Activated CD8-positive, alpha-beta memory T cell treated with anti-CD3 and anti-CD28 coated beads for 36 hours (primary cell): ENCODE measurements at regions not wholly inside any gene's neighbourhood (a gene's known extent, or its start where the extent isn't known, plus 50 kb on each side); places are given as distances from the start of the nearest gene placed in this dataset.
"Not testable (repeated sequence)": the region's sequence is repeated elsewhere in the genome, so short reads cannot be mapped to it uniquely, and the experiment has no call there.

ENCODE experiments used
- CTCF ChIA-PET: fragments of 350-600 bp; sonication (Branson Sonifier 250); formaldehyde crosslinking; loops from one replicate; lab custom pipeline; 2021; ENCODE audit warnings: antibody characterized with exemption; lab: Charles Lee
- POLR2A ChIA-PET: fragments of 350-600 bp; sonication (Branson Sonifier 250); formaldehyde crosslinking; loops from one replicate; lab custom pipeline; 2021; ENCODE audit warnings: antibody characterized with exemption; lab: Charles Lee

DNA sequence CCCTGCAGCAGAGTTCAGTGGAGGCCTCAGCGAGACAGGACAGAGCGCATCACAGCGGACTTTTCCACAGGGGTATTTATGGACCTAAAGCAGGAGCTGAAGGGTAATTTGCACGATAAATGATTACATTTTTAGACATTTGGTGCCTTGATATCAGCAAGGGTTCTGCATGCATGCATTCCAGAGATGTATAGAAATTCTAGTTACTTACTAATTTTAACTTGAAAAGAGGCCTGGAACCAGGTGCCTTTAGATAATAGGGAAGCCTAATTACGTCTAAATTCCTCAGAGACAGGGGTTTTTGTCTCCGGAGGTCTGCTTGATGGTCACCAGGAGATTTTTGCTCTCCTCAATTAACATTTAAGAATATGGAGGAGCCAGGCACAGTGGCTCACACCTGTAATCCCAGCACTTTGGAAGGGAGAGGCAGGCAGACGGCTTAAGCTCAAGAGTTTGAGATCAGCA, 79.8 kb upstream of the MFGE8 start:
- POLR2A ChIA-PET, result no interaction called here
- CTCF ChIA-PET, result no interaction called here

DNA sequence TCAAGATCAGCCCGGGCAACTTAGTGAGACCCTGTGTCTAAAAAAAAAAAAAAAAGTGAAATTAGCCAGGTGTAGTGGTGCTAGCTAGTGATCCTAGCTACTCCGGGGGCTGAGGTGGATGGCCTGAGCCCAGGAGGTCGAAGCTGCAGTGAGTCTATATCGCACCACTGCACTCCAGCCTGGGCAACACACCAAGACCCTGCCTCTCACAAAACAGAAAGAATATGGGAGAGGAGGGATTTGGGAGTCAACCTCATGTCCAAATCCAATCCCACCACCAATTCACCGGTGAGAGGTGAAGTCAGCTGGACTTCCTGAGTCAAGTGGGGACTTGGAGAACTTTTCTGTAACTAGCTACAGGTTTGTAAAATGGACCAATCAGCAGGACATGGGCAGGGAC, 80.5 kb upstream of the MFGE8 start:
- ChIA-PET POLR2A (no interaction called here), CTCF (no interaction called here)

DNA sequence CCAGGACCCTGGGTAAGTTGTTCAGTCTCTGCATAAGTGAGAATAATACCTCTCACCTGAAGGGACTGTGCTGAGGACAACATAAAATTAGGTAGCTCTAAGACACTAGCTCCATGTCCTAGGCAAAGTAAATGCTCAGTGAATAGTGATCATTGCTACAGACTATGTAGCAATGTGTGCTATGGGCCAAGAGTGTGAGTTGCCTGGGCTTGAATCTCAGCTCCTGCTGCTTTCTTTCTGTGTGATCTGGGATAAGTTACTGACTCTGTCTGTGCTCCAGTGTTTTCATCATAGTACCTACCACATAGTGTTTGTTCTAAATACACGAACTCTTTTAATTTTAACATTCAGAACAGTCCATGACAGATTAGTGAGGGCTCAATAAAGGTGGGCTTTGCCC, 81.1 kb upstream of the MFGE8 start:
- CTCF ChIA-PET, result no interaction called here
- POLR2A ChIA-PET, result no interaction called here

DNA sequence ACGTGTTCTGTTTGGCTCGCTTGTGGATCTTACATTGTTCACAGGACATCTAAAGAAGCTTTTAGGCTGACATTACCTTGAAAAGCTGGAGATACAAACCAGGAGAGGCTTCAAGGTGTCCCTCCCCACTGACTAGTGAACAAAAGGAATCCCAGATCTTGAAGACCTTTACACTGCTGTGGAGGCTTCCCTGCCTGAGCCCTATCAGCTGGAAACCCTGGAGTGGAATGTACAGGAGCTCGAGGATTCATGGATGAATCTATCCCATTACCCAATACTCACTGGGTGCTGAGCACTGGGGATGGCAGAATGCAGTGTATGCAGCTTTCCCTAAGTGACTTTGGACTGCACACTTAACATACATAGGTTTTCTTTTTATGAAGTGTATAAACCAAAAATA, 82.3 kb upstream of the MFGE8 start:
- ChIA-PET CTCF (no interaction called here), POLR2A (no interaction called here)

DNA sequence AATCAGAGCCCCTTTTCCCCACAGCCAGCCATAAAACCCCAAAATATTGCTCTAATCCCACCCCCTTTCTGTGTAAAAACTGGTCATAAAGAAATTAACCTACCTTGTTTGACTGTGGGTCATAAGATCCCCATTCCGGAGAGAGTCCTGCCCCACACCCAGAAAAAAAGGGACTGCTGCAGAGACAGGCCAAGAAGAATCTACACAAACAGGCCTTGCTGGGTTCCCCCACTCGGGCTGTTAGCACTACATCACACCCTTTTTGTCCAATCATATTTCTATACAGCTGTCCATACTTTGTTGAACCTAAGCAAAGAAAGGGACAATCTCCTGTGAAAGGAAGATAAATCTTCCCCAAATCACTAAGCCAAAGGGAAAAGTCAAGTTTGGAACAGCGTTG, 84.4 kb upstream of the MFGE8 start:
- CTCF ChIA-PET, result no interaction called here
- POLR2A ChIA-PET, result no interaction called here

DNA sequence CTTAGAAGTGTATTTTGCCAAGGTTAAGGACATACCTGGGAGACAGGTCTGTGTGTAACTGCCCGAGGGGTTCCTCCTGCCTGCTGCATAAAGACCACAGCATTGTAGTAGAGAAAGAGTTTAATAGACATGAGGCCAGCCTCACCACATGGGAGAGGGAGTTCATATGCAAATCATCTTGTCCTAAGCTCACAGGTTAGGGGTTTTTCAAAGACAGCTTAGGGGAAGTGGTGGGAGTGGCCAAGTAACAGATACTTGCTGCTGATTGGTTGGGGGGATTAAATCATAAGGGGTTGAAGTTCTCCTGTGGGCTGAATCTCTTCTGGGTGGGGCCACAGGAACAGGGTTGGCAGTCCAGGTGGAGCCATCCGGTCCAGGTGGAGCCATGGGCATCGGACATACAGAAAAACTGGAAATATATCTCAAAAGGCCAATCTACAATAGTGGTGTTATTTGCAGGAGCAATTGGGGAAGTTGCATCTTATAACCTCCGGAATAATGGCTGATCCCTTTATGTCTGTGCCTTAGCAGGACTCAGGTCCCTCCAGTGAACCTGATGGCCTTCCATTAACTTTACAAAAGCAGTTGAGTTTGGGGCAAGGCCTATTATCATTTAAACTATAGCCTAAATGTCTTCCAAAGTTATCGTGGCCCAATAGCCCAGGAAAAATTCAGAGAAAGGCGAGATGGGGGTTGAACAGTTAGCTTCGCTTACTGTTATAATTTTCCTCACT, 86.0 kb upstream of the MFGE8 start:
- ChIA-PET POLR2A (no interaction called here), CTCF (no interaction called here)

DNA sequence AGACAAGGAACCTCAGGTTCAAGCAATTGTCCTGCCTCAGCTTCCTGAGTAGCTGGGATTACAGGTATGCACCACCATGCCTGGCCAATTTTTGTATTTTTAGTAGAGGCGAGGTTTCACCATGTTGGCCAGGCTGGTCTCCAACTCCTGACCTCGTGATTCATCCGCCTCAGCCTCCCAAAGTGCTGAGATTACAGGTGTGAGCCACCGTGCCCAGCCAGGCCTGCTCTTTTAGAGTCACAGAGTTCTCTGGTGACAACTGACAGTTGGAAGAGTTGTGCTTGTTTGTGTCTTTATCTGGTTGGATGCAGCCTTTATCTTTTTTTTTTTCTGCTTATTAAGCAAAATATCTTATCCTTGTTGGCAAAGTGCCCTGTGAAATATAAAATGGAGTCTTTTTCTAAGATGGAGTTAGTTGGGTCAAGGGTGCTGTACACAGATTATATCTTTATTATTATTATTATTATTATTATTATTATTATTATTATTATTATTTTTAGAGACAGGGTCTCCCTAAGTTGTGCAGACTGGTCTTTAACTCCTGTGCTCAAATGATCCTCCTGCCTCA, 86.5 kb upstream of the ABHD2 start:
- CTCF ChIA-PET, POLR2A ChIA-PET: not testable (repeated sequence)

DNA sequence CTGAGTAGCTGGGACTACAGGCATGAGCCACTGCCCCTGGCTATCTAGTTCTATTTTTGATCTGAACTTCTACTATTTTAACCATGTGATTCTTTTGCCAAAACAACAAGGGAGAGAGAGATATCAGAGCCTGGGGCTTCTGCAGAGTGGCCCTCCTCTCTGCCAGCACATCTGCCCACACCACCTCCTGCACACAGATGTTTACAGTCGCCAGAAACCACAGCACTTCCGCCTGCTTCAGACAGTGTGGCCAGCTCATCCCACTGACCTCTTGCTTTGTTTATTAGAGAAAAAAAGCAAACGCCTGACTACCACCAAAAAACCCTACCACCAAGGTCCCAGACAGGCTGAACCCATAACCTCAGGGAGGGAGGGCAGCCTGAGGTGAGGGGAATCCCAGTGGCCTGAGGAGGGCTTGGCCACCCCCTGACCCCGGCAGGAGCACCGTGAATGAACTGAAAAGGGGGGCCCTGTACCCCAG, 85.9 kb upstream of the ABHD2 start:
- CTCF ChIA-PET, result no interaction called here

DNA sequence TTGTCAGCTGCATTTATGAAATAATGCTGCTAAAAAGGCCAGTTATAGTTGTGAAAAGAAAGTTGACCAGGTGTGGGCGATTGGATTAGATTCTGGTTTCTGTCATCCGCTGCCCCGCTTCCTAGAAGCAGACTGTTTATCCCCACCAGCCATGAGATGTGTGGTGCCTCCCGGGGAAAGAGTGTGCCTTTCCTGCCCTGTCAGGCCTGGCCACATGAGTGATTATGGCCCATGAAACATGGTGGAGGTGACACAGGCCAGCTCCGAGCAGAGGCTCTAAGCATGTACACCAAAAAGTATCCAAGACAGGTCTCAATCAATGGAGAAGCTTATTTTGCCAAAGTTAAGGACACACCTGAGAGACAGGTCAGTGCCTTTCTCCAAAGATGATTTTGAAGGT, 85.4 kb upstream of the ABHD2 start:
- ChIA-PET POLR2A (no interaction called here), CTCF (no interaction called here)

More for the DNA sequence above, 85.9 kb upstream of the ABHD2 start:
- POLR2A ChIA-PET, result no interaction called here

DNA sequence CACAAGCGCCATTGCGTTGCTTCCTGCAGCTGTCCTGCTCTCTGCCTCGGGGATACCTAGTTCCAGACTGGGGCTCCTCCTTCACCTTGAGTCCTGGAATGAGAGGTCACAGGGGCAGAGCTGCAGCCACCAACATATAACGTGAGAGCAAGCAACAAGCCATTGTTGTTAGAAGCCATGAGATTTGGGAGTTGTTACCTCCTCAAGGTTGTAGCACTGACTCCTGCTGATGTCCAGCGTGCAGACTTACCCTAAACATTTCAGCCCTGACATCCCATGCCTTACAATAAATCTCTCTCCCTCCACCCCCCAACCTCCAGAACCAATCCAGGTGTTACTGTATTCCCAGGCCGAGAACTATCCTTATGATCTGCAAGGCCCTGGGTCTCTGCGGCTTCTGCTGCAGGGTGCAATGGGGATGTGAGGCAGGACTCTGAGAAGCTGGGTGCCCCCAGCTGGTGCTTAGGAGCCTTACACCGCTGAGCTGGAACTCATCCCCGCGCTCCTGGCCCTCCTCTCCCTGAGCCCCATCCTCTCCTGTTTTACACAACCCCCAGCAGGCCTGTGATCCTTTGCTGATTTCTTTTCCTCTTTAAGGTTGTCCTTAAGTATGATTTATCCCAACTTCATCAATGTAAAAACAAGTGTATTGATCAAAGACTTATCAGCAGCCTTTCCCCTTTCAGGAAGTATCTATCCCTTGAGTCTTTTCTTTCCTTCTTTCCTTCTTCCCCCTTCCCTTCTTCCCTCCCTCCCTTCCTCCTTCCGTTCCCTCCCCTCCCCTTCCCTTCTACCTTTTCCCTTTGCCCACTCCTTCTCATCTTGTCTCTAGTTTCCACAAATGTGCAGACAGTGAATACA, 84.2 kb upstream of the ABHD2 start:
- ChIA-PET CTCF (interaction anchor here (0.6 to 1.8 kb wide), 2 partner anchors 99 to 275 kb away, joined by 5 to 7 read pairs; no protein-coding TSS in a partner anchor), POLR2A (interaction anchor here (0.6 kb wide), 1 partner anchor 398 kb away, joined by 3 read pairs; no protein-coding TSS in a partner anchor)

DNA sequence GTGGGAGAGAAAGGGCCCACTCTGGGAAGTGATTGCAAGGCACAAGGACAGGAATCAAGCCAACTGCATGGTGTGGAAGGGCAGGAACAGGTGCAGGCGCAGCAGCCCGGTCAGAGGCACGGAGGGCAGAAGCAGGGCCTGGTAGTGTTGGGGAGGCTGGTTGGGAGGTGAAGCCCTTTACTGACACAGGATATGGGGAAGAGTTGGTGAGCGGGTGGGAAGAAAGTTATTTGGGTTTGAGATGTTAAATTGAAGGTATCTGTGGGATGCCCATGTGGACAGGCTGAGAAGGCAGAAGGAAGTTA, 83.6 kb upstream of the ABHD2 start:
- ChIA-PET CTCF (interaction anchor here (1.8 kb wide), 1 partner anchor 100 kb away, joined by 7 read pairs; no protein-coding TSS in a partner anchor), POLR2A (no interaction called here)

DNA sequence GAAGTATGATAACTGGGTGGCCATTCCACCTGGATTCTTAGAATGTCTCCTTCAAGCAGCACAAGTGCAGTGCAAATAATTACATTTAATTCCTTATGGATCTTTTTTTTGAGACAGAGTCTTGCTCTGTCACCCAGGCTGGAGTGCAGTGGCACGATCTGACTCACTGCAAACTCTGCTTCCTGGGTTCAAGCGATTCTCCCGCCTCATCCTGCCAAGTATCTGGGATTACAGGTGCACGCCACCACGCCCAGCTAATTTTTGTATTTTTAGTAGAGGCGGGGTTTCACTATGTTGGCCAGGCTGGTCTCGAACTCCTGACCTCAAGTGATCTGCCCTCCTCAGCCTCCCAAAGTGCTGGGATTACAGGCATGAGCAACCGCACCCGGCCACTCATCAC, 80.7 kb upstream of the ABHD2 start:
- CTCF ChIA-PET, result not testable (repeated sequence)

DNA sequence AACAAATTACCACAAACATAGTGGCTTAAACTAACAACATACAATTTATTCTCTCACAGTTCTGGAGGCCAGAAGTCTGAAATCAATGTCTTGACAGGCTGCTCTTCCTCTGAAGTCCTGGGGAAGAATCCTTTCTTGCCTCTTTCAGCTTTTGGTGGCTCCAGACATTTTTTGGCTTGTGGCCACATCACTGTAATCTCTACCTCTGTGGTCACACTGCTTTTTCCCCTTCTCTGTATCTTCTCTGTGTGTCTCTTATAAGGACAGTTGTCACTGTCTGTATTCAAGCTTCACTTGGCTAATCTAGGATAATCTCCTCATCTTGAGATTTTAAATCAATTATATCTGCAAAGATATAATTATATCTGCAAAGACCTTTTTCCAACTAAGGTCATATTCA, 80.3 kb upstream of the ABHD2 start:
- POLR2A ChIA-PET, result no interaction called here

More for the DNA sequence above, 80.7 kb upstream of the ABHD2 start:
- POLR2A ChIA-PET, result not testable (repeated sequence)

DNA sequence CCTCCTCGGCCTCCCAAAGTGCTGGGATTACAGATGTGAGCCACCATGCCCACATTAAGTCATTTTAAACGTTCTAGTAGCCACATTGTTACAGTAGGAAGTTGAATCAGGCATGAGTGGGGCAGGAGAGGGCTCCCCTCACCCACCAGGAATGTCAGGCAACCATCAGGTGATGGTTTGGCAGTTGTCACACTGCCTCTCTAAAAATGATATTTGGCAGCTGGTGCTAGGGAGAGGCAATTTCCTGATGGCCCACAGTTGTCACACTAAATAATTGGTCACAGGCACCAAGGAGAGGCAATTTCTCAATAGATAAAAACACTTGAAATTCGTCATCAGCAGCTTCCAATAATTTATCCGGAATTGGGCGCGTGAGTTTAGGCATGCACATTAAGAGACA, 79.2 kb upstream of the ABHD2 start:
- ChIA-PET CTCF (no interaction called here), POLR2A (no interaction called here)

More for the DNA sequence above, 80.3 kb upstream of the ABHD2 start:
- CTCF ChIA-PET, result no interaction called here

DNA sequence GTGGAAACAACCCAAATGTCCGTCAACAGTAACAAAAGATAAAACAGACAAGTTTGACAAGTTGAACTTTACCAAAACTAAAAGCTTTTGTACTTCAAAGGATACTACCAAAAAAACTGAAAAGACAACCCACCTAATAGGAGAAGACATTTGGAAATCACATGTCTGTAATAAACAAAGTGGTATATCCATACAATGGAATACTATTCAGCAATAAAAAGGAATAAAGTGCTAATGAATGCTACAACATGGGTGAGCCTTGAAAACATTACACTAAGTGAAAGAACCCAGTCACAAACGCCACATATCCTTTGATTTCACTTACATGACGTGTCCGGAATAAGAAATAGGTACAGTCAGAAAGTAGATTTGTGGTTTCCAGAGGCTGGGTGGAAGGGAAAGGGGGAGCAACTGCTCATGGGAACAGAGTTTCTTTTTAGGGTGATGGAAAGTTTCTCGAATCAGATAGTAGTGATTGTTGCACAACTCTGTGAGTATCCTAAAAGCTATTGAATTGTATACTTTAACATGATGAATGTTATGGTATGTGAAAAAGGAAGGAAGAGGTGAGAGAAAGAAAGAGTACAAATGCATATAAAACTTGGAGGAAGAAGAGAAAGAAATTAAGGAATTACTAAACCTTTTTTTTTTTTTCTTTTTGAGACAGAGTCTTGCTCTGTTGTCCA, 72.7 kb upstream of the ABHD2 start:
- ChIA-PET CTCF (interaction anchor here (0.8 to 1.3 kb wide), 2 partner anchors 111 kb away, joined by 4 to 5 read pairs; no protein-coding TSS in a partner anchor), POLR2A (interaction anchor here (0.6 kb wide), 1 partner anchor 315 kb away, joined by 7 read pairs; no protein-coding TSS in a partner anchor)

DNA sequence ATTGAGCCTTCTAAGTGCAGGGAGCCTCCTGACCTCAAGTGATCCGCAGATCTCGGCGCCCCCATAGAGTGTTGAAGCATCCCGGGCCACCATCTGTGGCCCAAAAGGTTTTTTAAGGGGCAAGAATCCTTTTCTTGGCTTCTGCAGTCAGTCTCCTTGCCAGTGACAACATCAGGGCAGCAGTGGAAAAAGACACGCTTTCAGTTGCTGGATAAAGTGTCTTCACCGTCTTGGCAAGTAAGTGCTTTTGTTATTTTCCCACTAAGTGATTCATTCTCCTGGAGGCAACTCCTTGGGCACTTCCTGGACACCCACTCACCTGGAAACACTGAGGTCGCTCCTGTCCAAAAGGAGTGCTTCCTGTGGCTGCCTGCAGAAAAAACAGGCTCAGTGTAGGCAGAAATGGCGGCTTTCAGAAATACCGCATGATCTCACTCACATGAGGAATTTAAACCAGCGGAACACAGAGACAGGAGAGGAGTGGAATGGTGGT, 71.7 kb upstream of the ABHD2 start:
- ChIA-PET CTCF (interaction anchor here (0.8 to 2.5 kb wide), 3 partner anchors 11 to 112 kb away, joined by 4 to 17 read pairs (median 4); no protein-coding TSS in a partner anchor), POLR2A (no interaction called here)

DNA sequence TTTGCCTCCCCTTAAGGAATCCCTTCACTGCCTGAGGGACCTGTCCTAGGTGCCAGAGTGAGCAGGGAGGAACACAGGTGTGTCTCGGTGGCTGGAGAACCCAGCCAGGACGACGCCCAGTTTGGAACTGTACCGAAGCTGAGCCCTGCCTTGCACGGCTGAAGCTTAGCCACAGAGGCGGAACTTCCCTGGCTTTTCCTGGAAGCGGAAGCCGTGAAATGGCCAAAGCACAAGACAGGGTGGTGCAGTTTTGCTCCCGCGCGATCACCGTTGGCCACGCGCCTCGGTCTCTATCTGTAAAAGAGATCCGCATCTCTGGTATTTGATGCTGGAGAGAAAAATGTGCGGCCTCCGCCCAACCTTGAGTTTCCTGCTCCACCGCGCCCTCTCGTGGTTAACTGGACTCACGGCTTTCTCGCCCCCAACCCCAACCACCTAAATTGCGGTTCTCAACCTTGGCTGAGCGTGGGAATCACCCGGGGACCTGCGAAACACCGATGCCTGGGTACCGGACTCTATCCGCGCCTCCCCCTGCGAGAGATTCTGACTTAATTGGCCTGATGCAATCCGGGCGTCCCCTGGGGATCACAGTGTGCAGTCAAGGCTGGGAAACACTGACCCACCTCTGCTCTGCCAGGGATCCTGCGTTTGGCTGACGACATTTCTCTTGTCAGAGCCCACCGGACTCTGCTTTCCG, 70.7 kb upstream of the ABHD2 start:
- ChIA-PET CTCF (interaction anchor here (0.8 to 2.5 kb wide), 2 partner anchors 10 to 113 kb away, joined by 4 to 17 read pairs; no protein-coding TSS in a partner anchor), POLR2A (no interaction called here)

DNA sequence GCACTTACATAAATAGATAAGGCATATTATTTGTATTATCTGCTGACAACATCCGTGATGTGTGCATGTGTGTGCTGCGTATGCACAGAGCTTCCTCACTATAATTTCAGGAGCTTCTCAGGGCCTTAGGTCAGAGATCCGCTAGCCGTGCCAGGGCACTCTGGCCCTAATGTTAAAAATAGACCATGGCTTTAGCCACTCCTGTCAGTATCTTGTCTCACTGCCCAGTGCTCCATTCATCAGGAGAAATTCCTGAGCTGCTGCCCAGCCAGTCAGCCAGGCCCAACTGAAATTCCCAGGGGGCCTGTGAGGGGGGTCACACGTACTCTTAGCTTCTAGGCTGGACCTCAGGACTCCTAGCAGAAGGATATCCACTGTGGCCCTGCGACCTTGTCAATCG, 70.0 kb upstream of the ABHD2 start:
- ChIA-PET CTCF (interaction anchor here (2.5 kb wide), 1 partner anchor 113 kb away, joined by 17 read pairs; no protein-coding TSS in a partner anchor), POLR2A (no interaction called here)
